ENCODE measurements at regions not wholly inside any gene's neighbourhood (a gene's known extent, or its start where the extent isn't known, plus 50 kb on each side); places are given as distances from the start of the nearest gene placed in this dataset.

GRCh38 chr7:86976958-86977357, 82.5 kb downstream of the ELAPOR2 start:
- H3K9me3 ChIP-seq (ENCODE audit: control insufficient read depth, low read depth, low read length) = no peaks in the 10 kb centered on the region
- no peaks in the 10 kb centered on the region for H3K9me1 ChIP-seq (ENCODE audit: control insufficient read depth, extremely low read depth, insufficient read depth, low read length)
- FAIRE-seq (no peak), DNase-seq (ENCODE audit: low read depth, low spot score) (no peak)
- H3K4me2 ChIP-seq (ENCODE audit: control insufficient read depth, extremely low read depth, insufficient read depth, low read depth, low read length) = no peak overlapping the region
- dilution Hi-C loops (cut with MboI; ENCODE audit: extremely low pct_ligation_motif_present, low sequenced_read_pairs) = no loop called here
- no peaks in the 10 kb centered on the region for H3K4me1 ChIP-seq (ENCODE audit: control insufficient read depth, extremely low read depth, insufficient read depth, low read length)
- no peaks in the 10 kb centered on the region for H3K36me3 ChIP-seq (ENCODE audit: control insufficient read depth in 2 of 2, extremely low read depth in 1 of 2, insufficient read depth in 2 of 2, low read length in 2 of 2)
- no peak overlapping the region for H2AFZ ChIP-seq (ENCODE audit: control insufficient read depth, low read length)
- TF ChIP-seq CTCF (optimal IDR thresholded peaks at IDR 0.05 in 1 of 3, IDR thresholded peaks at IDR 0.05 in 1 of 3, conservative IDR thresholded peaks at IDR 0.05 in 1 of 3; ENCODE audit: extremely low read depth in 1 of 3, insufficient read depth in 2 of 3, low read length in 3 of 3) (no peak), EZH2 (IDR thresholded peaks at IDR 0.05; ENCODE audit: low read length) (no peak)
- H3K4me3 ChIP-seq (ENCODE audit: control insufficient read depth in 2 of 3, extremely low read depth in 1 of 3, insufficient read depth in 2 of 3, low read depth in 1 of 3, low read length in 3 of 3) = no peak overlapping the region
- H3K27ac ChIP-seq (ENCODE audit: control insufficient read depth, insufficient read depth, low read length) = no peak overlapping the region
- no peak overlapping the region for H3K9ac ChIP-seq (ENCODE audit: control insufficient read depth, extremely low read depth, insufficient read depth, low read length)
- no peaks in the 10 kb centered on the region for H3K79me2 ChIP-seq (ENCODE audit: control insufficient read depth, insufficient read depth, low read length)
- no peaks in the 10 kb centered on the region for H4K20me1 ChIP-seq (ENCODE audit: control insufficient read depth, extremely low read depth, insufficient read depth, low read length)
- H3K27me3 ChIP-seq (ENCODE audit: control insufficient read depth, extremely low read depth, insufficient read depth, low read length) = no peaks in the 10 kb centered on the region

GRCh38 chr7:86975914-86976313, 83.5 kb downstream of the ELAPOR2 start:
- no peak for TF ChIP-seq EZH2 (IDR thresholded peaks at IDR 0.05; ENCODE audit: low read length)
- TF ChIP-seq CTCF (optimal IDR thresholded peaks at IDR 0.05 in 1 of 3, IDR thresholded peaks at IDR 0.05 in 1 of 3, conservative IDR thresholded peaks at IDR 0.05 in 1 of 3; ENCODE audit: extremely low read depth in 1 of 3, insufficient read depth in 2 of 3, low read length in 3 of 3) = no peak
- H2AFZ ChIP-seq (ENCODE audit: control insufficient read depth, low read length) = no peak overlapping the region
- H3K9me3 ChIP-seq (ENCODE audit: control insufficient read depth, low read depth, low read length) = no peaks in the 10 kb centered on the region
- H3K4me3 ChIP-seq (ENCODE audit: control insufficient read depth in 2 of 3, extremely low read depth in 1 of 3, insufficient read depth in 2 of 3, low read depth in 1 of 3, low read length in 3 of 3) = no peak overlapping the region
- H3K27me3 ChIP-seq (ENCODE audit: control insufficient read depth, extremely low read depth, insufficient read depth, low read length) = no peaks in the 10 kb centered on the region
- H4K20me1 ChIP-seq (ENCODE audit: control insufficient read depth, extremely low read depth, insufficient read depth, low read length) = no peaks in the 10 kb centered on the region
- no peak overlapping the region for H3K27ac ChIP-seq (ENCODE audit: control insufficient read depth, insufficient read depth, low read length)
- no peak for DNase-seq (ENCODE audit: low read depth, low spot score)
- no peak for FAIRE-seq
- H3K79me2 ChIP-seq (ENCODE audit: control insufficient read depth, insufficient read depth, low read length) = no peaks in the 10 kb centered on the region
- no peak overlapping the region for H3K9ac ChIP-seq (ENCODE audit: control insufficient read depth, extremely low read depth, insufficient read depth, low read length)
- H3K9me1 ChIP-seq (ENCODE audit: control insufficient read depth, extremely low read depth, insufficient read depth, low read length) = no peaks in the 10 kb centered on the region
- H3K4me1 ChIP-seq (ENCODE audit: control insufficient read depth, extremely low read depth, insufficient read depth, low read length) = no peaks in the 10 kb centered on the region
- no peaks in the 10 kb centered on the region for H3K36me3 ChIP-seq (ENCODE audit: control insufficient read depth in 2 of 2, extremely low read depth in 1 of 2, insufficient read depth in 2 of 2, low read length in 2 of 2)
- dilution Hi-C loops (cut with MboI; ENCODE audit: extremely low pct_ligation_motif_present, low sequenced_read_pairs) = no loop called here
- no peak overlapping the region for H3K4me2 ChIP-seq (ENCODE audit: control insufficient read depth, extremely low read depth, insufficient read depth, low read depth, low read length)
